SU-DHL-6 (cell line): ENCODE measurements at regions not wholly inside any gene's neighbourhood (a gene's known extent, or its start where the extent isn't known, plus 50 kb on each side); places are given as distances from the start of the nearest gene placed in this dataset.
"Not testable (repeated sequence)": the region's sequence is repeated elsewhere in the genome, so short reads cannot be mapped to it uniquely, and the experiment has no call there.

Source experiments
- CTCF ChIP-seq: fragments of 200-600 bp; sonication (generic); IDR thresholded peaks from one replicate; pipeline ENCODE4 v1.5.1; 2017; ENCODE audit warnings: antibody characterized with exemption, mild to moderate bottlenecking, low read length, moderate library complexity; ENCODE audit not compliant: insufficient read depth, poor library complexity, severe bottlenecking
- EZH2phosphoT487 ChIP-seq: fragments of 200-600 bp; sonication (generic), shearing (Covaris generic); conservative IDR thresholded peaks from 2 replicates; pipeline ENCODE4 v1.6.1; 2018; ENCODE audit warnings: mild to moderate bottlenecking, antibody characterized with exemption, low read length, moderate library complexity, mixed read lengths

GRCh38 chr14:22175278-22175558 lies 413.8 kb downstream of the DAD1 start:
- TF ChIP-seq CTCF, EZH2phosphoT487: not testable (repeated sequence)
